IMR-90 (cell line): ENCODE measurements at regions not wholly inside any gene's neighbourhood (a gene's known extent, or its start where the extent isn't known, plus 50 kb on each side); places are given as distances from the start of the nearest gene placed in this dataset.

ENCODE experiments used
- ATAC-seq: fragments of 200-7000 bp; cut with Tn5 transposase; 2 replicates; pipeline ENCODE4 v1.9.1; 2020; ENCODE audit warnings: low read depth, mild to moderate bottlenecking, moderate library complexity
- BruUV-seq: library from RNA; stranded (reverse); fragments of 400-500 nt; replicated peaks from 2 replicates; lab custom pipeline; 2021; lab: Mats Ljungman, UMichigan
- CTCF ChIA-PET: fragments of 300-600 bp; formaldehyde crosslinking; extraction: SDS; loops from one replicate; lab custom pipeline; 2021; ENCODE audit warnings: antibody characterized with exemption; lab: Yijun Ruan, JAX
- POLR2A ChIA-PET: fragments of 300-600 bp; sonication (Branson Sonifier 250); formaldehyde crosslinking; loops from one replicate; lab custom pipeline; 2022; ENCODE audit warnings: antibody characterized with exemption; ENCODE audit not compliant: unreplicated experiment; lab: Charles Lee
- DNase-seq: peaks from one replicate; pipeline ENCODE4 v3.0.0; 2013
- H2AFZ ChIP-seq: replicated peaks from 2 replicates; pipeline ENCODE3; 2013; ENCODE audit warnings: low read length, mild to moderate bottlenecking; ENCODE audit not compliant: poor library complexity
- H2AK5ac ChIP-seq: 2 replicates; pipeline ENCODE4 v1.6.1; 2013; ENCODE audit warnings: low read depth, low read length, inconsistent platforms
- H2AK9ac ChIP-seq: replicated peaks from 2 replicates; pipeline ENCODE3; 2013; ENCODE audit warnings: mild to moderate bottlenecking, low read depth, low read length, moderate library complexity; ENCODE audit not compliant: poor library complexity
- H2BK120ac ChIP-seq: 2 replicates; pipeline ENCODE4 v1.6.1; 2013; ENCODE audit warnings: low read depth, low read length, inconsistent platforms
- H2BK15ac ChIP-seq: 3 replicates; pipeline ENCODE4 v1.6.1; 2013; ENCODE audit warnings: low read depth, low read length, inconsistent platforms
- H2BK20ac ChIP-seq: 2 replicates; pipeline ENCODE4 v1.6.1; 2013; ENCODE audit warnings: low read depth, mild to moderate bottlenecking, inconsistent platforms, low read length, moderate library complexity
- H2BK5ac ChIP-seq: 2 replicates; pipeline ENCODE4 v1.6.1; 2013; ENCODE audit warnings: mild to moderate bottlenecking, low read depth, low read length, inconsistent platforms; ENCODE audit not compliant: poor library complexity, severe bottlenecking
- H3K14ac ChIP-seq: replicated peaks from 2 replicates; pipeline ENCODE4 v1.6.1; 2013; ENCODE audit warnings: low read depth, low read length, inconsistent platforms
- H3K18ac ChIP-seq: 2 replicates; pipeline ENCODE4 v1.6.1; 2013; ENCODE audit warnings: low read depth, low read length, control low read depth
- H3K23ac ChIP-seq: 2 replicates; pipeline ENCODE4 v1.6.1; 2013; ENCODE audit warnings: low read depth, low read length, inconsistent platforms
- H3K27ac ChIP-seq: 2 replicates; pipeline ENCODE4 v1.5.1; 2013; ENCODE audit warnings: mild to moderate bottlenecking, control low read depth, low read length; ENCODE audit not compliant: insufficient read depth
- H3K27me3 ChIP-seq: 2 replicates; pipeline ENCODE4 v1.6.1; 2013; ENCODE audit warnings: low read length; ENCODE audit not compliant: control insufficient read depth, insufficient read depth
- H3K36me3 ChIP-seq: 2 replicates; pipeline ENCODE4 v1.6.1; 2013; ENCODE audit warnings: low read length, mixed read lengths; ENCODE audit not compliant: control insufficient read depth, insufficient read depth
- H3K4ac ChIP-seq: 2 replicates; pipeline ENCODE4 v1.6.1; 2013; ENCODE audit warnings: low read depth, low read length, inconsistent platforms
- H3K4me1 ChIP-seq: 2 replicates; pipeline ENCODE4 v1.6.1; 2013; ENCODE audit warnings: low read length, mixed read lengths; ENCODE audit not compliant: control insufficient read depth, insufficient read depth
- H3K4me2 ChIP-seq: 2 replicates; pipeline ENCODE4 v1.6.1; 2013; ENCODE audit warnings: low read depth, mild to moderate bottlenecking, control low read depth, low read length, moderate library complexity
- H3K4me3 ChIP-seq: 2 replicates; pipeline ENCODE4 v1.5.1; 2013; ENCODE audit warnings: low read depth, mild to moderate bottlenecking, control low read depth, low read length, moderate library complexity; ENCODE audit not compliant: insufficient read depth
- H3K56ac ChIP-seq: 2 replicates; pipeline ENCODE4 v1.6.1; 2013; ENCODE audit warnings: low read length, inconsistent platforms; ENCODE audit not compliant: insufficient read depth; ENCODE audit errors: extremely low read depth
- H3K79me1 ChIP-seq, 2 experiments: 2 replicates each; pipeline ENCODE4 v1.6.1; 2013; ENCODE audit warnings: low read length in 2 of 2, inconsistent platforms in 1 of 2, low read depth in 1 of 2
- H3K9ac ChIP-seq: 2 replicates; pipeline ENCODE4 v1.6.1; 2013; ENCODE audit warnings: low read depth, low read length, control low read depth
- H3K9me1 ChIP-seq: 2 replicates; pipeline ENCODE4 v1.6.1; 2013; ENCODE audit warnings: low read length, inconsistent platforms; ENCODE audit not compliant: insufficient read depth
- H3K9me3 ChIP-seq: 2 replicates; pipeline ENCODE4 v1.6.1; 2013; ENCODE audit warnings: low read length; ENCODE audit not compliant: control insufficient read depth, insufficient read depth
- H4K20me1 ChIP-seq: 2 replicates; pipeline ENCODE4 v1.6.1; 2013; ENCODE audit warnings: low read length, inconsistent platforms; ENCODE audit not compliant: insufficient read depth
- H4K5ac ChIP-seq: 2 replicates; pipeline ENCODE4 v1.6.1; 2013; ENCODE audit warnings: mild to moderate bottlenecking, low read depth, low read length, control low read depth
- H4K8ac ChIP-seq, 2 experiments: 2 replicates each; pipeline ENCODE4 v1.6.1; 2013; ENCODE audit warnings: low read depth in 2 of 2, low read length in 2 of 2, control low read depth in 1 of 2, inconsistent platforms in 1 of 2
- H4K91ac ChIP-seq: 2 replicates; pipeline ENCODE4 v1.6.1; 2013; ENCODE audit warnings: low read depth, low read length, inconsistent platforms; ENCODE audit not compliant: insufficient read depth
- BHLHE40 ChIP-seq: fragments of 150-350 bp; IDR thresholded peaks from 2 replicates; pipeline ENCODE4 v1.6.1; 2016; ENCODE audit warnings: mild to moderate bottlenecking, low read depth, low read length
- WGBS, 2 experiments: methylation state at CpG; one replicate each; pipeline versions ENCODE4 v1.1.5 to v1.1.7; 2013; ENCODE audit warnings: missing lambda C conversion rate in 2 of 2; ENCODE audit not compliant: insufficient read length in 1 of 2; ENCODE audit errors: extremely low coverage in 2 of 2; 5-methylcytosine and 5-hydroxymethylcytosine counted together
- dilution Hi-C: fragments of 300-500 bp; cut with HindIII; formaldehyde crosslinking; loops from one replicate; pipeline ENCODE4 v1.14.3; 2018; ENCODE audit warnings: low sequenced_read_pairs; ENCODE audit not compliant: unreplicated experiment
- in situ Hi-C: fragments of 300-500 bp; cut with MboI; formaldehyde crosslinking; loops from 3 replicates; pipeline ENCODE4 v1.14.3; 2019; ENCODE audit warnings: low sequenced_read_pairs, inconsistent platforms, mixed read lengths
- intact Hi-C: fragments of 100-400 bp; cut with micrococcal nuclease; formaldehyde crosslinking; loops from 2 replicates; pipeline ENCODE4 v1.10.0; 2022
- TF ChIP-seq, protein P1 (sequence below): conservative IDR thresholded peaks from 2 replicates; pipeline ENCODE4 v1.5.1; 2012; ENCODE audit warnings: mild to moderate bottlenecking, low read depth, low read length, improper control_type of control experiment

DNA sequence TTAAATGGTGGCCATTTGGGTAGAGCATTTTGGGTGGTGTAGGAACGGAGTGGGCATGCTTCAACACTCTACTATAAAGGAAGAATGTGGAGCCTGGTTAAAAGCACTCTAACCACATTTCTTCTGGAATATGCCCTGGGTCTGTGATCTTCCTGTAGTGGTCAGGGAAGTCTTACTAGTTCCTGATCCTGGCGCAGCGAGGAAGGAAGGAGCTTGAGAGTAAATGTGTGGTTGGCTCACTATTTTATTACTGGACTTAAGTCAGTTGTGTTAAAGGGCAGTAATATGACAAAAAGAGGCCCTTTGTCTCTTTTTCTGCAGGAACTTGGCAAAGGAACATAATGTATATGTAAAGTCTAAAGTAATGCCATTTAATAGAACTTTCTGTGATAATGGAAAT, 197.6 kb upstream of the ZPLD1 start:
- POLR2A ChIA-PET: no interaction called here

More for the DNA sequence above, 197.6 kb upstream of the ZPLD1 start:
- Histone ChIP-seq H2BK5ac (no peak overlapping the region), H4K8ac (no peak overlapping the region), H3K23ac (no peak overlapping the region), H2AK9ac (no peak overlapping the region), H2BK15ac (no peak overlapping the region), H3K9ac (no peak overlapping the region), H3K56ac (no peak overlapping the region), H3K9me3 (no peaks in the 10 kb centered on the region), H2AFZ (no peak overlapping the region), H3K9me1 (no peaks in the 10 kb centered on the region), H3K36me3 (no peaks in the 10 kb centered on the region), H2BK20ac (no peak overlapping the region), H3K27me3 (peaks cover 14% of the 10 kb centered on the region), H2BK120ac (no peak overlapping the region), H3K18ac (no peak overlapping the region), H2AK5ac (no peak overlapping the region), H4K5ac (no peak overlapping the region), H3K79me1 (no peaks in the 10 kb centered on the region), H4K91ac (no peak overlapping the region), H3K4me2 (no peak overlapping the region), H3K4me1 (no peaks in the 10 kb centered on the region), H3K4me3 (no peak overlapping the region), H4K20me1 (no peaks in the 10 kb centered on the region), H3K14ac (no peak overlapping the region), H3K4ac (no peak overlapping the region), H3K27ac (no peak overlapping the region)
- no CpG with 5 or more reads among the region's 3 CpGs for WGBS, 2 experiments
- no peak for TF ChIP-seq BHLHE40
- TF ChIP-seq, protein P1, sequence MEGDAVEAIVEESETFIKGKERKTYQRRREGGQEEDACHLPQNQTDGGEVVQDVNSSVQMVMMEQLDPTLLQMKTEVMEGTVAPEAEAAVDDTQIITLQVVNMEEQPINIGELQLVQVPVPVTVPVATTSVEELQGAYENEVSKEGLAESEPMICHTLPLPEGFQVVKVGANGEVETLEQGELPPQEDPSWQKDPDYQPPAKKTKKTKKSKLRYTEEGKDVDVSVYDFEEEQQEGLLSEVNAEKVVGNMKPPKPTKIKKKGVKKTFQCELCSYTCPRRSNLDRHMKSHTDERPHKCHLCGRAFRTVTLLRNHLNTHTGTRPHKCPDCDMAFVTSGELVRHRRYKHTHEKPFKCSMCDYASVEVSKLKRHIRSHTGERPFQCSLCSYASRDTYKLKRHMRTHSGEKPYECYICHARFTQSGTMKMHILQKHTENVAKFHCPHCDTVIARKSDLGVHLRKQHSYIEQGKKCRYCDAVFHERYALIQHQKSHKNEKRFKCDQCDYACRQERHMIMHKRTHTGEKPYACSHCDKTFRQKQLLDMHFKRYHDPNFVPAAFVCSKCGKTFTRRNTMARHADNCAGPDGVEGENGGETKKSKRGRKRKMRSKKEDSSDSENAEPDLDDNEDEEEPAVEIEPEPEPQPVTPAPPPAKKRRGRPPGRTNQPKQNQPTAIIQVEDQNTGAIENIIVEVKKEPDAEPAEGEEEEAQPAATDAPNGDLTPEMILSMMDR: no peak
- ATAC-seq: no peak
- CTCF ChIA-PET: interaction anchor here (0.7 to 1.2 kb wide), 2 partner anchors 8 to 299 kb away, joined by 3 to 5 read pairs; no protein-coding TSS in a partner anchor
- in situ Hi-C loops: no loop called here
- BruUV-seq: no TSS peak
- no peak for DNase-seq
- dilution Hi-C loops: loop anchor here (25.0 kb wide), 1 partner anchor 300 kb away; no protein-coding TSS in a partner anchor
- intact Hi-C loops: no loop called here
